HG02884 (cell line): ENCODE measurements at regions not wholly inside any gene's neighbourhood (a gene's known extent, or its start where the extent isn't known, plus 50 kb on each side); places are given as distances from the start of the nearest gene placed in this dataset.

Experiments
- ATAC-seq: cut with Tn5 transposase; IDR thresholded peaks from one replicate; pipeline ENCODE4 v1.9.1; 2021; ENCODE audit warnings: mild to moderate bottlenecking, moderate library complexity; ENCODE audit not compliant: unreplicated experiment

DNA sequence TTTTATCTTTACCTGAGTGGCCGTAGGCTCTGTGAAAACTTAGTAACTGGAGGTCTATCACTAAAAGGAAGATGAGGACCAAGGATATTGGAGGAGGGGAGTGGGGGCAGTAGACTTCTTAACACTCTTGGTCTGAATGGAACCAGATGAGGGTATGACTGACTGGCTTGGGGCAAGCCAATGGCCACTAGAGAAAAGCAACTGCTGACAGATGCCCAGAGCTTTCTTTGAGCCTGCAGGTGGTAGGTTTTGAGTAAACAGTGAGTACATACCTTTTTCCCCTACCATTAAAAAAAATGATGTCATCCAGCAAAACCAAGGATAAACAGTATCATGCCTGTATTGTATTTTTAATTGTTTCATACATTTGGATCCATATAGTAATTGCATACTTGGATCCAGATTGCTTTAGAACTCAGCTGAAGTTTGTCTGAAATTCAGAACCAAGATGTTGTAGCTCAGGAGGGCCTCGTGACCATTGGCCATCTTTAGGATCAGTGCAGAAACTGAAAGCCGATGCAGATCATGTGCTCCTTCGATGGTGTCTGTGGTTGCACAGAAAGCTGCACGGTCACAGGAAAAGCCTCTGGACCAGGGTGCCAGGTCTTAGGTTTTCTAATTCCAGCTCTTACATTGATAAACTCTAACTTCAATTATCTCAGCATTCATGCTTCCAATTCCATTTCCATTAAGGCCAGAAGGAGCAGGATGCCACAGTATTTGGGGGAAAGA is 131.0 kb downstream of the PDGFRA start:
- no peak for ATAC-seq

DNA sequence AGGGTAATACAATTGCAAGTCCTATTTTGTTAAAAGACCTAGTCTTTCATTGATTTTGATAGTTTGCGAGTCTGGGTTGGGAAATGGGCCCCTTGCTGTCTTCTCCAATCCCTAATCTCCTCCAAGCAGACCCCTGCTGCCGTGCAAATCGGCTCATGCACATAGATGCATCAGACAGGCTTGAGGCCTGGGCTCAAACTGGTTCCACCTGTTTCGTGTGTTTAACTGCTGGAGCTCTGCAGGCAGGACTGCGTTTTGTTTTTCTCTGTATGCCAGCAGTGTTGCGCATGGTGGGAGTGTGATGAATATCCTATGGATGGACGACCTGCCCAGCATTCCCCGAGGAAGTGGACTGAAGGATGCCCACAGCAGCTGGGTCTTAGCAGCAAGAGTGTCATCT is 133.9 kb downstream of the PDGFRA start:
- ATAC-seq: no peak

DNA sequence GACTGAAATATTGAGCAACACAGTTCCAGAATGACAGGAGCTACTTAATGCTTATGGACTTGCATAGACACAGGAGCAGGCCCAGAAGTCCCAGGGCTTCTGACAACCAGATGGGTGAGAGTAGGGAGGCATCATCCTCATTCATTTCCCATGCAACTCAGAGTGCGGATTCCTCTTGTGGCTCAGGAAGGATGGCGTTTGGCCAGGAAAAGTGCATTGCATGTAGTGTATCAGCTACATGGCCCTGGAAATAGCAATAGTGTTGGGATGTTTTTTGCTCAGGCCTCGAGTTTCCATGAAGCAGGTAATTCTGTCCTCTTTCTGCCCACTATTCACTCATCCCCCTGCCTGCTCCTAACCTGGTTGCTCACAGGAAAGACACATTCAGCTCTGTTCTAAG is 136.6 kb downstream of the PDGFRA start:
- ATAC-seq: no peak

DNA sequence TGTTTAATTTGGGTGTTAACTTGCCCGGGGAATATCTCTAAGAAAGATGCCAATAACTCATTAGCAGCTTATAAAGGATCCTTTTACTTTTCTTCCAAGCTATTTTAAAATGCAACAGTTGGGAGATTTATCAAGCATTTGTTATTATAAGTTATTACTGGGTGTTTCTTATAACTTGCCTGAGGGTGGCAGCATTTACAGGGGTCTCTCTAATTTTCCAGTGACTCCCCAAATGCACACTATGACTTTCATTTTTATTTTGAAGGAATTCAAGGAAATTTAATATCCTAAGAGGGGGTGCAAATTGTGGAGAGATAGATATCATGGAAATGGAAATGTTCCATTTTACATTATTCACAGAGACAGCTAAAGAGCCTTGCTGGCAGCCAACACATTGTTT is 138.0 kb downstream of the PDGFRA start:
- ATAC-seq: no peak

DNA sequence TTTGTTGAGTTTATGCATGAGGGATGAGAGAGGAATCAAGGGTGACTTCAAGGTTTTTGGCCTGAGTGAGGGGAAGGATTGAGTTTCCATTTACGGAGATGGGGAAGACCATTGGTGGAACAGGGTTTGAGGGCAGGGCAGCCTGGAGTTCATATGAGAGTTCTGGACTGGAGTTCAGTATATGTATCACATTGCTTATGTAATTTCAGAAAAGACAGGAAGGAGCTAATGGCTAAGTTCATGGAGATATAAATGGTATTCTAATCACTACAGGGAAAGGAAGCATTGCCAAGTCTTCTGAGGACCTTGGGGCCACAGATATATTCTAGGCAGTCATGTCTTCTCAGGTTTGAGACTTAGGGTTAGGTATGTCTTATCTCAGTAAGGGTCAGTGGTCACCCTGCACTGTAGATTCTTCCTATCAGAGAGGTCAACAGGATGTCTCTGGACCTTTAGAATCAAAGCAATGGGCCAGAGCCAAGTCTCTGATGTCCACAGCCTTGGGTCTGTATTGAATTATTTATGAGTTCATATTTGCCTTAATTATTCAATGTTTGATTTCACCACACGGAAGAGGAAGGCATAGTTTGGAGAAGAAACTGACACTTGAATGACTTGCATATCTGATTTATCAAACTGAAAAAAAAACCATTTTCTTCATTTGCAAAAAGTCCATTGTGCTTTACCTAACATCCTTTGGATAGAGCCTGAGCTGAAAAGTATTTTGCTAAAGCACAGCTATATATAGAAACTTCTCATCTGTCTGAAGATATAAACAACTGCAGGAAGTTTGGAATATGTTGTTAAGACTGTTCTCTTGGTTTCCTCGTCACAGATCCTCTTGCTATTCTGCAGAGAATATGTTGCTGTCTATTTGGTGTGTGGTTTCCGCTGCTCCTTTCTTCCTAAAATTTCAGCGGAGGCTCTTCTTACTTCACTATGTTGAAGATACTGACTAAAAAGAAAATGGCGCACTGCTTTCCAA is 139.5 kb downstream of the PDGFRA start:
- ATAC-seq: no peak

DNA sequence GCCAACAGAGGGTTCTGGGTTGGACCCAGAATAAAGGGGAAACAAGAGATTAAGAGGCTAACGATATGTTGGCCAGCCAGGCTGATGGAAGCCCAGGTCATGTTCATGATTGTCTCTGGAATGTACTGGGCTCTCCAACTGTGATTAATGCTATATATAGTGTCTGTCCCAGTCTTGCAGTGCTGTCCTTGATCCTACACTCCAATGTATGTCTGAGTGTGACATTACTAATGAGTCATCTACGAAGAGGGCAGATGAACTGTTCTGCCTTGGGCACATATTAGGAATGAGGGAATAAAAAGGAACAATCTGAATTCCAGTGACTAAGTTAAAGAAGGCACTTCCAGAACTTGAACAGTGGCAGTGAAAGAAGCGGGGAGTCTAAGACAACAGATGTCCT is 142.1 kb downstream of the PDGFRA start:
- ATAC-seq: no peak

DNA sequence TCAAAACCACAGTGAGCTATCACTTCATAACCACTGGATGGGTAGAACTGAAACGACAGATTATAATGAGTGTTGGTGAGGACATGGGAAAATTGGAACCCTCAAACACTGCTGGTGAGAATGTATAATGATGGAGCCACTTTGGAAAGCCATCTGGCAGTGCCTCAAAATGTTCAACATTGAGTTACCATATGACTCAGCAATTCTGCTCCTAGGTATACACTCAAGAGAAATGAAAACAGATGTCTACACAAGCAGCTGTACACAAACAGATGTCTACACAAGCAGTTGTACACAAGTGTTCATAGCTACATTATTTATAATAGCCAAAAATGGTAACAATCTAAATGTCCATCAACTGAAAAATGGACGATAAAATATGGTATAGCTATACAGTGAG is 143.9 kb downstream of the PDGFRA start:
- ATAC-seq: no peak

DNA sequence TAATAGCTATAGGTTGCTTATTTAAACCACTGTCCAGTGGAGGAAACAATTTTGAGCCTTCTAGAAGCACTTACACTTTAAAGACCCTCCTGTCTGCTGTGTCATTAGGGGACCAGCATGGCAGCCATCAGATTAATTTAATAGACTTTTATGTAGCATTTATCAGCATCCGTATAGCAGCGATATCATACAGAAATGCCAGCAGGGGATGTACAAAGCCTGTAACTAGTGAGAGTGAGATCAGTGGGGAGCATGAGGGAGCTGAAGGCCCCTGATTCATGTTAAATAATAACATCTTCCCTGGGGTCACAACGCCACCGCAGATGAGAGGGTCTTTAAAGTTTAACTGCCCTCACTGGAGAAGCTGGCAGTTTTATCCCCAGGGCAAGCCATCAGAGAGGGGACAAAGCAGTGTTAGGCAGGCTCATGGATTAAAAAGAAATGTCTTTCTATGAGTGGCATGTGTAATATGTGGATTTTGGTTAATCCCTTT is 144.7 kb downstream of the PDGFRA start:
- no peak for ATAC-seq

DNA sequence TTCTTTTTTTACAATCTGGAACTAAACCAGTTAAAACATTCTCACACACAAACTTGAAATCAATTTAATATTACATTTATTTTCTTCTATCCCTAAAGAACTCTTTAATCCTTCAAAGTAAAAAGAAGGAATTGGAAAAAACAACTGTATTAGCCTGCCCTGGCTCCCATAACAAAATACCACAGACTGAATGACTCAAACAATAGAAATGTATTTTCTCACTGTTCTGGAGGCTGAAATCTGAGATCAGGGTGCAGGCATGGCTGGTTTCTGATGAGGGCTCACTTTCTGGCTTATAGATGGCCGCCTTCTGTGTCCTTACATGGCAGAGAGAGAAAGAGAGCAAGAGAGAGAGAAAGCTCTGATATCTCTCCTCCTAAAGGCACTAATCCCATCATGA is 149.4 kb downstream of the PDGFRA start:
- no peak for ATAC-seq

DNA sequence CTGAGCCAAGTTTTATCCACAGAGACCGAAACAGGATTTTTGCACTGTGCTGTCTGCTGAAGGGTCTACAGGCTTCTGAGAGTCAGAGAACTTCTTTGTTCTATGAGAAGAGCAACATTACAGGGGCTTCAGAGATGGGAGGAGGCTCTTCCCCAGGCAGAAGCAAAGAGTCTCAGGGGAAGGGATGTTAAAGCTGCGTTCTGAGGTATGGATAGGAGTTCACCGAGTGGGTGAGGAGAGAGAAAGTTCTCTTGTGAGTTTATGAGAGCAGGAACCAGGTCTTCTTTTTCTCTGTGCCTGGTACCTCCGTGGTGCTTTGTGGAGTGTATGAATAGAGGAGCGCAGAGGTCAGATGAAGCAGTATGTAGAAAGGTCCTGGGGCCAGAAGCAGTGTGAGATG is 155.1 kb downstream of the PDGFRA start:
- ATAC-seq: no peak

DNA sequence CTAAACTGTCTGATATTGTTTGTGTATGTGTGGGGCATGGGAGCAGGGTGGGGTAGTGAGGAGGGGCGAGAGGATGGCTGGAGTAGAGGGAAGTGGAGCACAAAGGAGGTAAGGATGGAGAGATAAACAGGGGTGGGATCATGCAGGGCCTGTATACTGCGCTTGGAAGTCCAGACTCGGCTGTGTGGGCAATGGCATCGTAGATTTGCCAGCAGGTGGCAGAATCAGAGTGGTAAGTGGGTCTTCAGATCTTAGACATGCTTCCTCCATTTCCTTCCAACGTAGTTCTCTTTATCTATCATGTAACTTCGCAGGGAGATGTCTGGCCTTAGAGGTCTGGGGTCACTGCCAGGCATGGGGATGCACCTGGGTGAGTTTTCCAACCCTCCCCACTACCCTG is 155.5 kb downstream of the PDGFRA start:
- no peak for ATAC-seq

DNA sequence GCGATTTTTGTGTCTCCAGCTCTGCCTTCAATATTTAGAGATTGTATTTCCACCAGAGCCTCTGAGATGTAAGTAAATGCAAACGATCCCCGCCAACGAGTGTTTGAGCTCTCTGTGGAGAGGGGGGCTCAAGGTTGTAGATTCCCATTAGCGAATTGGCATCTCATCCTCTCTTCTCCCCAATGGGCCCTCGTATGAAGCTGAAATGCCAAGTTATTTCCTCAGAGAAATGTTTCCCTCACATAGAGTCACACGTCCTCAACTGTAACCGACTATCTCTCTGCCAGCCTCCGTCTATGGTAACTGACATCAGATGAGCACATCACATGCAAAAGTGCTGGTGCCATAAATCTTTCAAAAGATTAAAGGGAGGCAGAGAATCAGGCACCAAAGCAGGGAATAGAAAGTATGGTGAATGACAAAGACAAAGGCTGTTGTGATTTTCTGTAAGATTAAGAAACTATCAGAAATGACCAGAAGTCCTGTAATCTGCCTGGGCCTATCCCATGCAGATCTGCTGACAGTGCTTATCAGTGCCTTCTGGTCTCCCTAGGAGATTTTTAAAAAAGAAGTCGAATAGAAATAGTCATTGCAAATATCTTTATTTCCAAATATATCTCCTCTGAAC is 157.1 kb downstream of the PDGFRA start:
- ATAC-seq: no peak

DNA sequence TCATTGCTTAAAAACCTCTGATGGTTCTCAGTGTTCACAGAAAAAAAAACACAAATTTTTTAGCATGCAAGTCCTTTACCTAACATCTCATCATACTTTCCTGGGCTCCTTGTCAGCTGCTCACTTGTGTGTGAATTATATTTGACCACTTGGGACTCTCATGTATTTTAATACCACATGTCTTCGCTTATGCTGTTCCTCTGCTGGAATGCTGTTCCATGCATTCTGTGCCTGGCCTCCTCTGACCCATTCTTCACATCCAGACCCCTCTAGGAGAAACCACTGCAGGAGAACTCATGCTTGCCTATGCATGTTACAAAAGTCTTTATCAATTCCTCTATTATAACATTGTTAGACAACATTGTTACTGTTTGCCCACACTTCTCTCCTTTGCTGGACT is 157.6 kb downstream of the PDGFRA start:
- no peak for ATAC-seq

DNA sequence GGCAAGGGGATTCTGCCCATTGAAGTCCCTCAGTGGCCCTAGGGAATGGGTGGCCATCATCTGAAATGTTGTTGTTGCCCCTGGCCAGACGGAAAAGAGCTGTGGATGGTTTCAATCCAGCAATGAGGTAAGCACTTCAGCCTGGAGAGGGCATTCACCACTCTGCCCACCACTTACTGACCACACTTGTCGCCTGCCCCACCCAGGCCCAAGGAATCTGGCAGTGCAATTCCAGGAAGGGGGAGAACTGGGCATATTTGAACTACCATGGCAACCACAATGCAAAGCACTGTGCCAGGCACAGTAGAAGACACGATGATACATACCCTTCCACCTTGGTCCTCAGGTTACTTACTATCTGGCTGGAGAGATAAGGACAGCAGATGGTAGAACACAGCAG is 161.6 kb downstream of the PDGFRA start:
- no peak for ATAC-seq

DNA sequence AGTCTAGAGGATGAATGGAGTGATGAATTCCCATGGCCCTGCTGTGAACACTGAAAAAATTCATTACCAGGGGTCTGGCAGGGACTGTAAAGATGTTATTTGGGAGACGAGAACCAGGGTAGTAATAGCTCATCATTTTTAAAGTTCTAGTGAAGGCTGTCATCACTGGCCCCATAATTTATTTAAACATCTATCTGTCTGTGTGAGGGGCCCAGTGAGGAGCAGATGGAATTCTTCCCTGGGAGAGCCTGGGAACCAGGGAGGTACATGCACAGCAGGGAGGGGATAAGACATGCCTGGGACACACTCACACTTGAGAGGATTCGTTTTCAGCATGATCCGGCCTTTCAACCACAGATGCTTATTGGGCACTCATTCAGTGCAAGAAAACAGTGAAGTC is 162.0 kb downstream of the PDGFRA start:
- ATAC-seq: no peak

DNA sequence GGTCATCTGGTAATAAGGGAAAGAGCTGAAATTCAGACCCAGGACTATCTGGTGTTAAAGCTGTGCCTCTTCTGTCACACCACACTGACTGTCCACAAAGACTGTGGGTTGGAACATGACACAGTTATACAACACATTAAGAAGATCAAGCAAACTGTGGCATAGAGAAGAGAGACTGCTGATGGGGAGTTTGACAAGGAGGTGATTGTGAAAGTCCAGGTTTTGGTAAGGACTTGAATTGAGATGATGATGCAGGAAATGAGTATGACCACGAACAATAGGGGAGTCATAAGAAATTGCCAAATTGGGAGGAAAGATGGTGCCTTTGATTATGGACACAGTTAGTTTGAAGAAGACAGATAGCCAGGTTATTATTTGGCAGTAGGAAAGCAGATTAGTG is 163.4 kb downstream of the PDGFRA start:
- ATAC-seq: no peak

DNA sequence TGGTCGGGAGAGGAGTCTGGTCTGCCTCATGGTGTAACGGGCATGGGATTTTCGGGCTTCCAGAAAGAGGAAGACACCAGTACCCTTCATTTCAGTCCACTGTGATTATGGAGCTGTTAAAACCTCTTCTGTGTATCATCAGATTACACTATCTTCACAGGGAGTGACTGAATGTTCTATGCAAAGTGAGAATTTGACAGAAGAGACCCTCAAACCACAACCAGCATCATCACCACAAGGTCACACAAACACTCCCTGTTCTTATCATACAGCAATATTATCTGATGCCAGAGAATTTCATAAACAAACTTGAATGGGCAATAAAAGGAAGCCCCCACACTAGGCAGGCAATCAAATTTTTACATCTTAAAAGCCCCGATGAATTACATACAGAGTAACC is 164.2 kb downstream of the PDGFRA start:
- ATAC-seq: no peak

DNA sequence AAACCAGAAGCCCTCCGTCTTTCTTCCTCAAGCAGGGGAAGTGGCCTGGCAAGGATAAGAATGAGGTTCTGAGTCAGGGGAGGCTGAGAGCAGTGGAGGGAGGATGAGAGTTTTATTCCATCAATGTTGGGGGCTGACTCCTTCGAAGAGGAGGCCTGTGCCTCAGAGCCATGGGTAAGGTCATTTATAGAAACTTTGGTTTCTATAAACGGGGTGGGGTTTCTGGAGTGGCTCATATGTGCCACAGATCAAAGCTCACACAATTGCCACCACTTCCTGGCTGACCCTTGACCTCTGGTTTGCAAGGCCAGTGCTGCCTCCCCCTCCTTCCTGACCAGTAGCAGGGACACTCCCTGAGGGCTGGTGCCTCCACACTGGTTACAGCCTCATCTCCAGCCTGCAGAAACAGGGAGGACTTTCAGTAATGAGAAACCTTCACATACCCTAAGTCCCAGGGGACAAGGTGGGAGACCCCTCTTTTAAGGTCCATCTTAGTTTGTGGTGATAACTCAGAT is 166.0 kb downstream of the PDGFRA start:
- no peak for ATAC-seq

DNA sequence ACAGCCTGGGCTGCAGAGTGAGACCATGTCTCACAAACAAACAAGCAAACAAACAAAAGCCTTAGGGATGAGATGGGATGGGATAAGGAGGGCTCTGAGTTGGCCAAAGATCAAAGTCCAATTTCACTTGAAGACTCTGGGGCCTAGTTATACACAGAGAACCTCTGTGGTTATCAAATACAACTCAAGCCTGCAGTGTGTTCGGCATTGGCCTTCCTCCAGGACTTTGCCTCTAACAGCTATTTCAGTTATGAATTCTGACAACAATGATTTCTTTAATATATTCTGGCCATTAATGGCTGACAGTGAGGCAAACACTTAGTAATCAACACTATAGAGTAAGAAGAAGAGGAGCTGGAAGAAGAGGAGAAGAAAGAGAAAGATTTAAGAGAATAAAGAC is 171.1 kb downstream of the PDGFRA start:
- ATAC-seq: no peak

DNA sequence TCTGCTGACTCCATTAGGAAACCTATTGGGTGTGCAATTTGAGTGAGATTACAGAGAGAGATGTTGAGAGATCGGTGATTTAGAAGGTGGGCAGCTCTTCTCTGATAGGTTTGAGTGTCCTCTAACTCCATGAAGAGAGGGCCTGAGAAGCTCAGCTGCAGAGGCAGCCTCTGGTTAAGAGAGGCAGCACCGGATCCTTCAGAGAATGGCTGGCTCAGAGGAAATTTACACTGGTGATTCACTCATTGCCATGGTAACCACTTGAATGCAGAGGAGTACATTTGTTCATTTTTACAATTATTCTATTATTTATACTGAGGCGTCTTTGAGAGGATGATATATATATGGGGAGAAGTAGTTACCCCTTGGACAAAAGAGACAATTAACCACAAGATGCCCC is 171.7 kb downstream of the PDGFRA start:
- no peak for ATAC-seq

DNA sequence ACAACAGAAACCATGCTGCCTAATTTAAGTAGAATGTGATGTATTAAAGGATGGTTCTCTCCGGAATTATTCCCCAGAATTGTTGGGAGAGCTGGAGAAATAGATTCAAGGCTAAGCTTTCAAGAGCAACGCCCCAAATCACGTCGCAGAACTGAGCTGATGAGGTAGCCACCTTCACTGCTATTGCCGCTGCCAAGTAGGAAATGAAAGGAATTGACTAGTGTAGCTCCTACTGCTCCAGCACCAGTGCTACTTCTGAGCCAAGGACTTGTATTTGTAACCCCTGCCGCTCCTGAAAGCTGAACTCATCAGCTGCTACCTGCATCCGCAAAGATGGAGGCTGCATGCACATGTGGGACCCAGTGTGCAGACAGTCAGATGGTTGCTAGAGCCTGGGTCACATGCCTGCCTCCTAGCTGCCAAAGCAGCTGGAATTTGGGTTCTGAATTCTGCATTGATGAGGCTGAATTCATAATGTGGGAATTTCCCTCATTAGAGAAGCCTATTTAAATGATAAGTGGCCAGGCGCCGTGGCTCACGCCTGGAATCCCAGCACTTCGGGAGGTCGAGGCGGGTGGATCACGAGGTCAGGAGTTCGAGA is 173.9 kb downstream of the PDGFRA start:
- no peak for ATAC-seq
